RWPE2 (cell line): ENCODE measurements at regions not wholly inside any gene's neighbourhood (a gene's known extent, or its start where the extent isn't known, plus 50 kb on each side); places are given as distances from the start of the nearest gene placed in this dataset.
A peak's percentile ranks its signal among the peaks of the same experiment; 100 is the strongest.

ENCODE experiments used
- ATAC-seq: fragments of 200-7000 bp; cut with Tn5 transposase; 3 replicates; pipeline ENCODE4 v1.9.1; 2021; ENCODE audit warnings: low read depth
- DNase-seq: peaks from one replicate; pipeline ENCODE4 v3.0.0-alpha.2; 2020; ENCODE audit warnings: low spot score
- H3K27ac ChIP-seq: fragments of 450-650 bp; 2 replicates; pipeline ENCODE4 v1.5.1; 2017; ENCODE audit warnings: mild to moderate bottlenecking; ENCODE audit not compliant: poor library complexity, severe bottlenecking
- H3K27me3 ChIP-seq: fragments of 250-450 bp; sonication (Bioruptor Pico); 2 replicates; pipeline ENCODE4 v1.5.1; 2021; ENCODE audit warnings: mild to moderate bottlenecking, moderate library complexity; ENCODE audit not compliant: insufficient read depth, poor library complexity, severe bottlenecking
- H3K36me3 ChIP-seq: fragments of 250-450 bp; sonication (Bioruptor Pico); 2 replicates; pipeline ENCODE4 v1.5.1; 2020; ENCODE audit warnings: low read depth, mild to moderate bottlenecking, moderate library complexity
- H3K4me1 ChIP-seq: fragments of 250-450 bp; sonication (Bioruptor Pico); 2 replicates; pipeline ENCODE4 v1.5.1; 2021; ENCODE audit warnings: mild to moderate bottlenecking, moderate library complexity; ENCODE audit not compliant: insufficient read depth, poor library complexity, severe bottlenecking
- H3K4me3 ChIP-seq: fragments of 250-450 bp; sonication (Bioruptor Pico); 2 replicates; pipeline ENCODE4 v1.5.1; 2021; ENCODE audit warnings: mild to moderate bottlenecking, moderate library complexity; ENCODE audit not compliant: severe bottlenecking
- H3K9me3 ChIP-seq: fragments of 250-450 bp; sonication (Bioruptor Pico); 2 replicates; pipeline ENCODE4 v1.5.1; 2021; ENCODE audit warnings: mild to moderate bottlenecking, moderate library complexity; ENCODE audit not compliant: severe bottlenecking
- CTCF ChIP-seq: fragments of 450-650 bp; IDR thresholded peaks from one replicate; pipeline ENCODE4 v1.5.1; 2017; ENCODE audit warnings: mild to moderate bottlenecking, moderate library complexity; ENCODE audit not compliant: poor library complexity, severe bottlenecking

- ATAC-seq: no peak
- H3K27ac ChIP-seq: peak overlapping the region; percentile 2
- H3K9me3 ChIP-seq: no peaks in the 10 kb centered on the region
- TF ChIP-seq CTCF: no peak
- no peak overlapping the region for H3K4me3 ChIP-seq
- H3K36me3 ChIP-seq: no peaks in the 10 kb centered on the region
- H3K27me3 ChIP-seq: no peaks in the 10 kb centered on the region
- peaks cover 35% of the 10 kb centered on the region for H3K4me1 ChIP-seq
- no peak for DNase-seq
Observed at GRCh38 chr20:19812696-19813095, 54.6 kb downstream of the RIN2 start.

GRCh38 chr20:19813846-19814640, 56.0 kb downstream of the RIN2 start:
- ATAC-seq (no peak), DNase-seq (no peak)
- TF ChIP-seq CTCF: no peak
- Histone ChIP-seq H3K4me3 (no peak overlapping the region), H3K9me3 (no peaks in the 10 kb centered on the region), H3K27me3 (no peaks in the 10 kb centered on the region), H3K27ac (peak overlapping the region; percentile 97), H3K4me1 (peaks cover 36% of the 10 kb centered on the region), H3K36me3 (no peaks in the 10 kb centered on the region)

- H3K4me3 ChIP-seq: no peak overlapping the region
- no peaks in the 10 kb centered on the region for H3K9me3 ChIP-seq
- H3K4me1 ChIP-seq: peaks cover 36% of the 10 kb centered on the region
- no peaks in the 10 kb centered on the region for H3K27me3 ChIP-seq
- ATAC-seq: peak; percentile 95
- peak; percentile 92 for DNase-seq
- no peaks in the 10 kb centered on the region for H3K36me3 ChIP-seq
- H3K27ac ChIP-seq: peak overlapping the region; percentile 97
- TF ChIP-seq CTCF: peak; percentile 23
Observed at GRCh38 chr20:19815553-19815991, 57.5 kb downstream of the RIN2 start.

GRCh38 chr20:19816386-19816785, 58.3 kb downstream of the RIN2 start:
- H3K36me3 ChIP-seq: no peaks in the 10 kb centered on the region
- H3K4me3 ChIP-seq: no peak overlapping the region
- H3K27ac ChIP-seq: peak overlapping the region; percentile 97
- DNase-seq (no peak), ATAC-seq (no peak)
- H3K4me1 ChIP-seq: peaks cover 36% of the 10 kb centered on the region
- H3K9me3 ChIP-seq: no peaks in the 10 kb centered on the region
- no peaks in the 10 kb centered on the region for H3K27me3 ChIP-seq
- TF ChIP-seq CTCF: no peak

GRCh38 chr20:19817017-19817416, 59.0 kb downstream of the RIN2 start:
- TF ChIP-seq CTCF: no peak
- no peak overlapping the region for H3K4me3 ChIP-seq
- H3K4me1 ChIP-seq: peaks cover 36% of the 10 kb centered on the region
- DNase-seq (peak; percentile 92), ATAC-seq (peak; percentile 85)
- no peaks in the 10 kb centered on the region for H3K27me3 ChIP-seq
- no peaks in the 10 kb centered on the region for H3K36me3 ChIP-seq
- peak overlapping the region; percentile 97 for H3K27ac ChIP-seq
- no peaks in the 10 kb centered on the region for H3K9me3 ChIP-seq
